ENCODE measurements at regions not wholly inside any gene's neighbourhood (a gene's known extent, or its start where the extent isn't known, plus 50 kb on each side); places are given as distances from the start of the nearest gene placed in this dataset.

DNA sequence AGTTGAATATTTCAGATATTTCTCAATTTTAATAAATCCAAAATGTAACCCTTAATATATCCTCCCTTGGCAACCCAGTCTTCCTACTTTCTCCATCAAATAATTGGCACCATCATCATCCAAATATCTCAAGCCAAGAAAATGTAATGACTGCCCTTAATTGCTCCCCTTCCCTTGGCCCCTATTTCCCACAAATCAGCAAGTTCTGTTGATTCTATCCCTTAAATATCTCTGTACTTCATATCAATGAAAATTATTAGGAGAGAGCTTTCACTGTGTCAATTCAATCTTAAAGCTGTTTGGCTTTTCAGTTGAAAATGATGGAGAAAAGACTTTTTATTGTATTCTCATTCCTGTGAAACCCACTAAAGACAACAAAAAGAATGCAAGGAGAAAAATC is 349.8 kb downstream of the HINT1 start:
- no peaks in the 10 kb centered on the region for H4K20me1 ChIP-seq (ENCODE audit: insufficient read depth, low read length)
- no peaks in the 10 kb centered on the region for H3K36me3 ChIP-seq (replicated peaks in 1 of 2; ENCODE audit: control insufficient read depth in 1 of 2, insufficient read depth in 2 of 2, low read length in 2 of 2)
- Mint-ChIP-seq H3K27me3 (ENCODE audit: low read depth in 3 of 3) (peaks cover 0 to 4% (median 0%) of the 10 kb centered on the region in 3 donors), H3K9me3 (peaks cover 2 to 14% (median 9%) of the 10 kb centered on the region in 7 donors), H3K36me3 (no peaks in the 10 kb centered on the region), H3K4me3 (no peak overlapping the region), H3K4me1 (no peaks in the 10 kb centered on the region), H3K27ac (no peak overlapping the region)
- no peak overlapping the region for H3K9ac ChIP-seq (ENCODE audit: insufficient read depth, low read length, poor library complexity, severe bottlenecking)
- H3K4me2 ChIP-seq (replicated peaks; ENCODE audit: extremely low read depth, low read length, poor library complexity, severe bottlenecking), result no peak overlapping the region
- intact Hi-C loops (cut with micrococcal nuclease), result no loop called here
- H3K27ac ChIP-seq (ENCODE audit: low read depth in 1 of 2, low read length in 2 of 2), result no peak overlapping the region
- TF ChIP-seq CTCF (IDR thresholded peaks at IDR 0.05), result no peak
- H3K4me3 ChIP-seq (replicated peaks in 1 of 3; ENCODE audit: low read depth in 2 of 3, low read length in 3 of 3), result no peak overlapping the region
- no peaks in the 10 kb centered on the region for H3K79me2 ChIP-seq (ENCODE audit: insufficient read depth, low read length)
- H3K27me3 ChIP-seq (ENCODE audit: control insufficient read depth in 2 of 2, insufficient read depth in 2 of 2, low read length in 2 of 2), result no peaks in the 10 kb centered on the region
- peaks cover 0 to 5% of the 10 kb centered on the region in 2 donors for H3K9me3 ChIP-seq (replicated peaks in 1 of 2; ENCODE audit: control insufficient read depth in 1 of 2, insufficient read depth in 1 of 2, low read length in 2 of 2)
- DNase-seq, result no peak
- H2AFZ ChIP-seq (ENCODE audit: insufficient read depth, low read depth, low read length, poor library complexity, severe bottlenecking), result no peak overlapping the region
- H3K4me1 ChIP-seq (ENCODE audit: control insufficient read depth in 1 of 2, insufficient read depth in 2 of 2, low read length in 2 of 2), result no peaks in the 10 kb centered on the region

DNA sequence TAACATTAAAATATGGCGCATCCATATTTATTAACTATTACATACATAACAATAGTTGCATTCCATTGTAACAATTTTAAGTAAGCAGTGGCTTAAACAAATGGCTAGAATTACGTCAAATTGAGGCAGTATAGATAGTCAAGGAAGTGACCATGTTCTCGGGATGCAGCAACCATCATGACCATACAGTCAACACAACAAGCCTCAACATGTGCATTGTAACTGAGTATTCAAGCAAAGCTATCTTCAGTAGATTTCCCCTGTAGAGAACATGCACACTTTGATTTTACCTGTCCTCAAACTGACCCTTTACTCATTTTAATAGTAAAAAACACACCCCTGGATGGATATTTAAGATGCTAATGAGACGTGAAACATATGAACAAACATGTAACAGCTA is 356.4 kb downstream of the HINT1 start:
- H3K27me3 Mint-ChIP-seq (ENCODE audit: low read depth in 3 of 3), result peaks cover 0 to 1% (median 0%) of the 10 kb centered on the region in 3 donors
- Histone ChIP-seq H4K20me1 (ENCODE audit: insufficient read depth, low read length) (no peaks in the 10 kb centered on the region), H3K27me3 (ENCODE audit: control insufficient read depth in 2 of 2, insufficient read depth in 2 of 2, low read length in 2 of 2) (no peaks in the 10 kb centered on the region), H3K9ac (ENCODE audit: insufficient read depth, low read length, poor library complexity, severe bottlenecking) (no peak overlapping the region), H3K9me3 (replicated peaks in 1 of 2; ENCODE audit: control insufficient read depth in 1 of 2, insufficient read depth in 1 of 2, low read length in 2 of 2) (no peaks in the 10 kb centered on the region), H3K36me3 (replicated peaks in 1 of 2; ENCODE audit: control insufficient read depth in 1 of 2, insufficient read depth in 2 of 2, low read length in 2 of 2) (no peaks in the 10 kb centered on the region), H3K4me1 (ENCODE audit: control insufficient read depth in 1 of 2, insufficient read depth in 2 of 2, low read length in 2 of 2) (no peaks in the 10 kb centered on the region), H3K4me2 (replicated peaks; ENCODE audit: extremely low read depth, low read length, poor library complexity, severe bottlenecking) (no peak overlapping the region), H3K4me3 (replicated peaks in 1 of 3; ENCODE audit: low read depth in 2 of 3, low read length in 3 of 3) (no peak overlapping the region), H3K79me2 (ENCODE audit: insufficient read depth, low read length) (no peaks in the 10 kb centered on the region), H2AFZ (ENCODE audit: insufficient read depth, low read depth, low read length, poor library complexity, severe bottlenecking) (no peak overlapping the region), H3K27ac (ENCODE audit: low read depth in 1 of 2, low read length in 2 of 2) (no peak overlapping the region)
- no peaks in the 10 kb centered on the region for H3K4me1 Mint-ChIP-seq
- 100% methylated on average over 1 of the region's 4 CpGs for WGBS (ENCODE audit: insufficient coverage)
- no peak overlapping the region for H3K27ac Mint-ChIP-seq
- no peak overlapping the region for H3K4me3 Mint-ChIP-seq
- no peaks in the 10 kb centered on the region for H3K36me3 Mint-ChIP-seq
- intact Hi-C loops (cut with micrococcal nuclease), result no loop called here
- no peak for DNase-seq
- peaks cover 0 to 3% (median 0%) of the 10 kb centered on the region in 7 donors for H3K9me3 Mint-ChIP-seq
- TF ChIP-seq CTCF (IDR thresholded peaks at IDR 0.05), result no peak
